Natural killer cell (primary cell): ENCODE measurements at regions not wholly inside any gene's neighbourhood (a gene's known extent, or its start where the extent isn't known, plus 50 kb on each side); places are given as distances from the start of the nearest gene placed in this dataset.
"Not testable (repeated sequence)": the region's sequence is repeated elsewhere in the genome, so short reads cannot be mapped to it uniquely, and the experiment has no call there.

ENCODE experiments used
- ATAC-seq, 3 donors: fragments of 150-1000 bp in 2 of 3; fragments of 200-7000 bp in 1 of 3; cut with Tn5 transposase; 1 replicate in 1 of 3; 2 replicates in 2 of 3; pipeline ENCODE4 v1.10.0; 2021; ENCODE audit warnings: mild to moderate bottlenecking in 2 of 3, moderate library complexity in 2 of 3
- DNase-seq, 2 donors: peaks; one replicate each; pipeline versions ENCODE4 v3.0.0 to v3.0.0-alpha.2; 2013 to 2021; ENCODE audit warnings: mixed read lengths in 1 of 2
- H3K27ac ChIP-seq: one replicate; pipeline ENCODE4 v1.5.1; 2013; ENCODE audit warnings: mild to moderate bottlenecking, low read length
- H3K27me3 ChIP-seq: one replicate; pipeline ENCODE4 v1.6.1; 2013; ENCODE audit warnings: low read length; ENCODE audit not compliant: control insufficient read depth, insufficient read depth
- H3K36me3 ChIP-seq: one replicate; pipeline ENCODE4 v1.6.1; 2013; ENCODE audit warnings: low read length; ENCODE audit not compliant: control insufficient read depth, insufficient read depth
- H3K4me1 ChIP-seq: one replicate; pipeline ENCODE4 v1.6.1; 2013; ENCODE audit warnings: low read length; ENCODE audit not compliant: control insufficient read depth, insufficient read depth
- H3K4me3 ChIP-seq: one replicate; pipeline ENCODE4 v1.5.1; 2013; ENCODE audit warnings: low read length
- H3K9me3 ChIP-seq: one replicate; pipeline ENCODE4 v1.6.1; 2013; ENCODE audit warnings: low read length; ENCODE audit not compliant: control insufficient read depth, insufficient read depth
- H3K27ac Mint-ChIP-seq, 2 donors: one replicate each; pipeline ENCODE4 v1.8.0; 2022; ENCODE audit warnings: mild to moderate bottlenecking in 2 of 2, mixed read lengths in 2 of 2, moderate library complexity in 1 of 2
- H3K27me3 Mint-ChIP-seq, 2 donors: one replicate each; pipeline ENCODE4 v1.8.0; 2022; ENCODE audit warnings: low read depth in 2 of 2, mixed read lengths in 2 of 2
- H3K36me3 Mint-ChIP-seq: one replicate; pipeline ENCODE4 v1.8.0; 2022; ENCODE audit warnings: mixed read lengths
- H3K4me1 Mint-ChIP-seq, 2 donors: one replicate each; pipeline ENCODE4 v1.8.0; 2022; ENCODE audit warnings: mixed read lengths in 2 of 2
- H3K4me3 Mint-ChIP-seq: one replicate; pipeline ENCODE4 v1.8.0; 2022; ENCODE audit warnings: mild to moderate bottlenecking, moderate library complexity, mixed read lengths
- H3K9me3 Mint-ChIP-seq, 2 donors: one replicate each; pipeline ENCODE4 v1.8.0; 2022; ENCODE audit warnings: mixed read lengths in 2 of 2
- CTCF ChIP-seq: fragments of 200-600 bp; IDR thresholded peaks from one replicate; pipeline ENCODE4 v1.8.0; 2022; ENCODE audit warnings: antibody characterized with exemption
- WGBS: methylation state at CpG from one replicate; pipeline ENCODE4 v1.1.7; 2013; ENCODE audit warnings: missing lambda C conversion rate; ENCODE audit not compliant: insufficient coverage; 5-methylcytosine and 5-hydroxymethylcytosine counted together
- intact Hi-C: fragments of 100-400 bp; cut with micrococcal nuclease; formaldehyde crosslinking; loops from one replicate; pipeline ENCODE4 v1.14.2; 2022

GRCh38 chr5:40428815-40429214, 250.9 kb upstream of the PTGER4 start:
- DNase-seq (no peak), ATAC-seq (no peak)
- Histone ChIP-seq H3K9me3 (no peaks in the 10 kb centered on the region), H3K27ac (no peak overlapping the region), H3K36me3 (no peaks in the 10 kb centered on the region), H3K27me3 (no peaks in the 10 kb centered on the region), H3K4me3 (no peak overlapping the region), H3K4me1 (peaks cover 6% of the 10 kb centered on the region)
- Mint-ChIP-seq H3K4me1 (peaks cover 49 to 51% of the 10 kb centered on the region in 2 donors), H3K27me3 (no peaks in the 10 kb centered on the region), H3K27ac (peak overlapping the region; percentile 65 to 90), H3K36me3 (no peaks in the 10 kb centered on the region), H3K9me3 (peaks cover 0 to 3% of the 10 kb centered on the region in 2 donors), H3K4me3 (peak overlapping the region; percentile 41)
- 95% methylated on average over 4 of the region's 4 CpGs for WGBS
- TF ChIP-seq CTCF: no peak
- intact Hi-C loops: loop anchor here (1.0 to 2.0 kb wide), 2 partner anchors 8 to 18 kb away; no protein-coding TSS in a partner anchor

GRCh38 chr5:40428126-40428525, 251.6 kb upstream of the PTGER4 start:
- Histone ChIP-seq H3K27ac (no peak overlapping the region), H3K9me3 (no peaks in the 10 kb centered on the region), H3K4me3 (no peak overlapping the region), H3K36me3 (no peaks in the 10 kb centered on the region), H3K4me1 (peaks cover 6% of the 10 kb centered on the region), H3K27me3 (no peaks in the 10 kb centered on the region)
- peaks cover 43 to 47% of the 10 kb centered on the region in 2 donors for H3K4me1 Mint-ChIP-seq
- peak overlapping the region; percentile 41 for H3K4me3 Mint-ChIP-seq
- H3K9me3 Mint-ChIP-seq: peaks cover 0 to 3% of the 10 kb centered on the region in 2 donors
- H3K27me3 Mint-ChIP-seq: no peaks in the 10 kb centered on the region
- no peaks in the 10 kb centered on the region for H3K36me3 Mint-ChIP-seq
- H3K27ac Mint-ChIP-seq: peak overlapping the region; percentile 65 to 90
- peak in 1 of 2 donors; percentile 51 for DNase-seq
- TF ChIP-seq CTCF: no peak
- intact Hi-C loops: loop anchor here (1.0 to 2.0 kb wide), 2 partner anchors 9 to 17 kb away; no protein-coding TSS in a partner anchor
- WGBS: 24% methylated on average over 1 of the region's 1 CpG
- ATAC-seq: peak; percentile 88 to 96 (median 94)

GRCh38 chr5:40417046-40417810, 262.5 kb upstream of the PTGER4 start:
- not testable (repeated sequence) for H3K27ac Mint-ChIP-seq
- intact Hi-C loops: loop anchor here (10.0 kb wide), 1 partner anchor 268 kb away; no protein-coding TSS in a partner anchor
- WGBS: 90% methylated on average over 6 of the region's 8 CpGs

GRCh38 chr5:40416588-40416987, 263.1 kb upstream of the PTGER4 start:
- no peaks in the 10 kb centered on the region for H3K36me3 ChIP-seq
- ATAC-seq (no peak), DNase-seq (no peak)
- peaks cover 16% of the 10 kb centered on the region for H3K36me3 Mint-ChIP-seq
- TF ChIP-seq CTCF: no peak
- no peak overlapping the region for H3K4me3 Mint-ChIP-seq
- H3K4me1 ChIP-seq: no peaks in the 10 kb centered on the region
- H3K27me3 ChIP-seq: no peaks in the 10 kb centered on the region
- peaks cover 3 to 7% of the 10 kb centered on the region in 2 donors for H3K9me3 Mint-ChIP-seq
- no peaks in the 10 kb centered on the region for H3K9me3 ChIP-seq
- H3K4me1 Mint-ChIP-seq: peaks cover 5 to 7% of the 10 kb centered on the region in 2 donors
- peak overlapping the region; percentile 26 to 49 for H3K27ac Mint-ChIP-seq
- intact Hi-C loops: loop anchor here (10.0 kb wide), 1 partner anchor 268 kb away; no protein-coding TSS in a partner anchor
- H3K4me3 ChIP-seq: no peak overlapping the region
- H3K27me3 Mint-ChIP-seq: no peaks in the 10 kb centered on the region
- H3K27ac ChIP-seq: no peak overlapping the region

More at GRCh38 chr5:40417046-40417810, 262.5 kb upstream of the PTGER4 start:
- H3K9me3 Mint-ChIP-seq: peaks cover 4 to 11% of the 10 kb centered on the region in 2 donors
- not testable (repeated sequence) for DNase-seq, H3K4me1 Mint-ChIP-seq, H3K4me3 Mint-ChIP-seq, H3K27me3 Mint-ChIP-seq, H3K9me3 ChIP-seq, H3K4me1 ChIP-seq, H3K36me3 ChIP-seq, H3K4me3 ChIP-seq, ATAC-seq, H3K27me3 ChIP-seq, H3K27ac ChIP-seq
- H3K36me3 Mint-ChIP-seq: peaks cover 21% of the 10 kb centered on the region
